Gastroesophageal sphincter (tissue), 3 donors: ENCODE measurements at regions not wholly inside any gene's neighbourhood (a gene's known extent, or its start where the extent isn't known, plus 50 kb on each side); places are given as distances from the start of the nearest gene placed in this dataset.

ENCODE experiments used
- CTCF ChIP-seq, 4 experiments: fragments of 200-600 bp in 2 of 4; fragments of 450-650 bp in 2 of 4; sonication (generic) in 1 of 4; IDR thresholded peaks; one replicate each; pipeline ENCODE4 v1.5.1; 2017 to 2019; ENCODE audit warnings: antibody characterized with exemption in 4 of 4, mild to moderate bottlenecking in 2 of 4, moderate library complexity in 2 of 4
- EP300 ChIP-seq: sonication (generic); formaldehyde crosslinking; IDR thresholded peaks from one replicate; pipeline ENCODE4 v1.6.1; 2017; ENCODE audit warnings: antibody characterized with exemption, mild to moderate bottlenecking
- POLR2A ChIP-seq, 2 donors: fragments of 450-650 bp; IDR thresholded peaks; one replicate each; pipeline ENCODE4 v1.6.1; 2017; ENCODE audit warnings: antibody characterized with exemption in 2 of 2, mild to moderate bottlenecking in 2 of 2, moderate library complexity in 1 of 2
- POLR2AphosphoS5 ChIP-seq: sonication (generic); formaldehyde crosslinking; IDR thresholded peaks from one replicate; pipeline ENCODE4 v1.6.1; 2017; ENCODE audit warnings: antibody characterized with exemption

DNA sequence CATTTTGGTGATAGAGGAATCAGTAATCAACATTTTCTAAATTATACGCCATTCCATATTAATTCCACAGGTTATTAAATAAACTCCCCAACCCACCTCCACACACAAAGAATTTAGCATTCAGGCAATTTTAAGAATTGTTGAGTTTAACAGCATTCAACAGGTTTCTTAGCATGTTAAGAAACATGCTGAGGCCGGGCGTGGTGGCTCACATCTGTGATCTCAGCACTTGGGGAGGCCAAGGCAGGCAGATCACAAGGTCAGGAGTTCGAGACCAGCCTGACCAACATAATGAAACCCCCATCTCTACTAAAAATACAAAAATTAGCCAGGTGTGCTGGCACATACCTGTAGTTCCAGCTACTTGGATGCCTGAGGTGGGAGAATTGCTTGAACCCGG is 64.0 kb upstream of the PHACTR2 start:
- TF ChIP-seq CTCF (IDR thresholded peaks at IDR 0.05) (no peak), POLR2A (IDR thresholded peaks at IDR 0.05) (no peak), POLR2AphosphoS5 (no peak), EP300 (no peak)
